Choroid plexus epithelial cell (primary cell): ENCODE measurements at regions not wholly inside any gene's neighbourhood (a gene's known extent, or its start where the extent isn't known, plus 50 kb on each side); places are given as distances from the start of the nearest gene placed in this dataset.
"Not testable (repeated sequence)": the region's sequence is repeated elsewhere in the genome, so short reads cannot be mapped to it uniquely, and the experiment has no call there.

Source experiments
- DNase-seq: peaks from one replicate; pipeline ENCODE4 v3.0.0-alpha.2; 2010; ENCODE audit warnings: low read depth
- H3K4me3 ChIP-seq: 2 replicates; pipeline ENCODE4 v1.5.1; 2011; ENCODE audit warnings: low read depth, mild to moderate bottlenecking, control low read depth, low read length, moderate library complexity
- TF ChIP-seq, protein P1 (sequence below): conservative IDR thresholded peaks from 2 replicates; pipeline ENCODE4 v1.5.1; 2011; ENCODE audit warnings: low read depth, mild to moderate bottlenecking, control low read depth, inconsistent platforms, low read length, moderate library complexity

DNA sequence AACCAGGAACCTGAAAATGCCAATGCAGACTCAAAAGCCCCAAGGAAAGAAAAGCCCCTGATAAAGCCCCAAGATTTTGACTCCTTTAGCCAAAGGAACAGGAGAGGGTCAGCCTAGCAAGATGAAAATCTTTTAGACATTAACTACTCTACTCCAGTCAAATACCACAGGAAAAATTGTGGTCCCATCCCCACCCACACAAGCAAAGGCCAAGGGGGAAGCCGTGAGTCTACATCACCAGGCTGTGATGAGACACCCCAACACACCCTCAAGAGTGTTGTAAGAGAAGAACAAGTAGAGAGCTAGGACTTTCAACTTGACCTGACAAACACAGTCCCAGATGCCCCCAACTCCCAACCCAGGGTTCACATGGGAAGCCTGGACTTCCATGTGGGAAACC, 192.8 kb upstream of the NR5A2 start:
- no peak for DNase-seq
- TF ChIP-seq, protein P1, sequence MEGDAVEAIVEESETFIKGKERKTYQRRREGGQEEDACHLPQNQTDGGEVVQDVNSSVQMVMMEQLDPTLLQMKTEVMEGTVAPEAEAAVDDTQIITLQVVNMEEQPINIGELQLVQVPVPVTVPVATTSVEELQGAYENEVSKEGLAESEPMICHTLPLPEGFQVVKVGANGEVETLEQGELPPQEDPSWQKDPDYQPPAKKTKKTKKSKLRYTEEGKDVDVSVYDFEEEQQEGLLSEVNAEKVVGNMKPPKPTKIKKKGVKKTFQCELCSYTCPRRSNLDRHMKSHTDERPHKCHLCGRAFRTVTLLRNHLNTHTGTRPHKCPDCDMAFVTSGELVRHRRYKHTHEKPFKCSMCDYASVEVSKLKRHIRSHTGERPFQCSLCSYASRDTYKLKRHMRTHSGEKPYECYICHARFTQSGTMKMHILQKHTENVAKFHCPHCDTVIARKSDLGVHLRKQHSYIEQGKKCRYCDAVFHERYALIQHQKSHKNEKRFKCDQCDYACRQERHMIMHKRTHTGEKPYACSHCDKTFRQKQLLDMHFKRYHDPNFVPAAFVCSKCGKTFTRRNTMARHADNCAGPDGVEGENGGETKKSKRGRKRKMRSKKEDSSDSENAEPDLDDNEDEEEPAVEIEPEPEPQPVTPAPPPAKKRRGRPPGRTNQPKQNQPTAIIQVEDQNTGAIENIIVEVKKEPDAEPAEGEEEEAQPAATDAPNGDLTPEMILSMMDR = no peak

DNA sequence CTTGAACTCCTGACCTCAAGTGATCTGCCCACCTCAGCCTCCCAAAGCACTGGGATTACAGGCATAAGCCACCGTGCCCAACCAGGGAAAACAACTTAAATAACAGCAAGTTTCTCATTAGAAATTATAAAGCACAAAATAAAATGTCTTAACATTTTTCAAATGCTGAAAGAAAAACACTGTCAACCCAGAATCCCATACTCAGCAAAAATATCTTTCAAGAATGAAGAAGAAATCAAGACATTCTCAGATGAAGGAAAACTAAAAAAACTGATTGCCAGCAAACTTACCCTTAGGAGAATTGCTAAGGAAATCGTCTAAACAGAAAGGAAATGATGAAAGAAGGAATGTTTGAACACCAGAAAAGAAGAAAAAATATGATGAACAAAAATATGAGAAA, 191.1 kb upstream of the NR5A2 start:
- TF ChIP-seq, protein P1 = no peak
- no peak overlapping the region for H3K4me3 ChIP-seq
- no peak for DNase-seq

More for the DNA sequence above, 192.8 kb upstream of the NR5A2 start:
- no peak overlapping the region for H3K4me3 ChIP-seq

DNA sequence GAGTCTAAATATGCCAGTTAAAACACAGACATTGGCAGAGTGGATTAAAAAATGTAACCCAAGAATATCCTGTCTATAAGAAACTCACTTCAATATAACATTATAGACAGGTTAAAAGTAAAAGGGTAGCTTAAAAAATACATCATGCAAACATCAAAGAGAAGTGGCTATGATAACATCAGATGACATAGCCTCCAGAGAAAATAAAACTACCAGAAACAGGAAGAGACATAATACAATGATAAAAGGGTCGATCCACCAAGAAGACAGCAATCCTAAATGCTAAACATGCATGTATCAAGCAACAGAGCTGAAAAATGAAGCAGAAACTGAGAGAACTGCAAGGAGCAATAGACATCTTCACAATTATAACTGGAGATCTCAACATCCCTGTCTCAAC, 190.2 kb upstream of the NR5A2 start:
- TF ChIP-seq, protein P1 = no peak
- no peak overlapping the region for H3K4me3 ChIP-seq
- DNase-seq = no peak

DNA sequence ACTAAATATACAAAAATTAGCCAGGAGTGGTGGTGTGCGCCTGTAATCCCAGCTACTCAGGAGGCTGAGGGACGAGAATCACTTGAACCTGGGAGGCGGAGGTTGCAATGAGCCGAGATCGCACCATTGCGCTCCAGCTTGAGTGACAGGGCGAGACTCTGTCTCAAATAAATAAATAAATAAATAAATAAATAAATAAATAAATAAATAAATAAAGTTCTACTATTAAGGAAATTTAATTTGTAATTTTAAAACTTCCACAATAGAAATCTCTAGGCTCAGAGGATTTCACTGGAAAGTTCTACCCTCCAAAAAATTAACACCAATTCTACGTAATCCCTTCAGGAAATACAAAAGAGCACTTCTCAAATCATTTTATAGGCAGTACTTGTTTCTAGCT, 187.9 kb upstream of the NR5A2 start:
- not testable (repeated sequence) for H3K4me3 ChIP-seq, DNase-seq

DNA sequence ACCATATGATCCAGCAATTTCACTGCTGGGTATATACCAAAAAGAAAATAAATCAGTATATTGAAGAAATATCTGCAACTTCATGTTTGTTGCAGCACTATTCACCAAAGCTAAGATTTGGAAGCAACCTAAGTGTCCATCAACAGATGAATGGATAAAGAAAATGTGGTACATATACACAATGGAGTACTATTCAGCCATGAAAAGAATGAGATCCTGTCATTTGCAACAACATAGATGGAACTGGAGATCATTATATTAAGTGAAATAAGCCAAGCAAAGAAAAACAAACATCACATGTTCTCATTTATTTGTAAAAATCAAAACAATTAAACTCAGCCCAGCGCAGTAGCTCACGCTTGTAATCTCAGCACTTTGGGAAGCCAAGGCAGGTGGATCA, 184.4 kb upstream of the NR5A2 start:
- not testable (repeated sequence) for DNase-seq, H3K4me3 ChIP-seq

DNA sequence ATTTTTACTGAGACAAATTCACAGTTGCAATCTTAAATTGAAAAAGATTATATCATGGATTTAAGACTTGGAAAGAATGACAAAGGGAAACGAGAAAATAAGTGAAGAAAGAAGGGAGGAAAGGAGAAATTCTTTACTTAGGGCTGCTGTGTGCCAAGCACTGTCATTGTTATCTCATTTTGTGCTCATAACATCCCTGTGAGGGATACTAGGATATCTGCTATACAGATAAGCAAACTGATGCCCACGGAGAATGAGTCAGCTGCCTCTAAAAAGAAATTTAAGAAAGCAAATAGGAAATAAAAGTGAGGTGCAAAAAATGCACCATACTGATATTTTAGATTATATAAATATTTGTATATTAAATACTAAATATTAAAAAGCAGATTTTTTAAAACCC, 183.6 kb upstream of the NR5A2 start:
- TF ChIP-seq, protein P1 = no peak
- H3K4me3 ChIP-seq = no peak overlapping the region
- no peak for DNase-seq

DNA sequence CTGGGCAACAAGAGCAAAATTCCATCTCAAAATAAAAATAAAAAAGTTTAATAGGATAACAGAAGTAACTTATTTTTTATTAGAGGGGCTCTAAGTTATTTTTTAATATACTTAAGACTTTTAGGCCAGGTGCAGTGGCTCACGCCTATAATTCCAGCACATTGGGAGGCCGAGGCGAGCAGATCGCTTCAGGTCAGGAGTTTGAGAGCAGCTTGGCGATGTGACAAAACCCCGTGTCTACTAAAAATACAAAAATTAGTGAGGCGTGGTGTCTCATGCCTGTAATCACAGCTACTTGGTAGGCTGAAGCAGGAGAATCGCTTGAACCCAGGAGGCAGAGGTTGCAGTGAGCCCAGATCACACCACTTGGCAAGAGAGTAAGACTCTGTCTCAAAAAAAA, 180.5 kb upstream of the NR5A2 start:
- TF ChIP-seq, protein P1 = no peak

DNA sequence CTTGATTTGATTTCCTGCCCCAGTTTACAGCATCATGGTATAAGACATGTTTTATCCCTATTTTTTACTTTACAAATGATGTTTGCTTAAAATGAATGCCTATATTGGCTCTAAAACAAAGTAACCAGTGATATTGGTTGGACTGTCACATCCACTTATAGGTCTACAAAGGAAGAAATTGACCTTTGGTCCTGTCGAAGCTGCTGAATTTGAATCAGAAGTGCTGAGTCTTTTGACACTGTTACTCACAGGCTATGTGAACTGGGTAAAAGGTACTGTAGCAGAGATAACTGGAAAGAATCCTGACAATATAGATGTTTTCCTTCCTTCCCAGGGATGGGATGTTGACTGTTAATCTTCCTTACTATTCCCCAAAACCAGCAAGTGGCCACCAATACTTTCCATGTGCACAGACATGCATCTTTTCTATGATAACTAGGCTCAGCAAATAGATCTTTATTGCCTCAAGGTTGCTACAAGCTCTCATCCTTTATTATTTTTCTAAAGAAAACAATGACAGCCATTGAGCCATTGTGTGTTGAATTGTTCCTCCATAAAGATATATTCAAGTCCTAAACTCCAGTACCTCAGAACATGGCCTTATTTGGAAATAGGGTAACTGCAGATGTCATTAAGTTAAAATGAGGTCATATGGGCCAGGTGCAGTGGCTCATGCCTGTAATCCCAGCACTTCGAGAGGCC, 175.9 kb upstream of the NR5A2 start:
- TF ChIP-seq, protein P1 = no peak
- no peak for DNase-seq
- H3K4me3 ChIP-seq = no peak overlapping the region

More for the DNA sequence above, 180.5 kb upstream of the NR5A2 start:
- H3K4me3 ChIP-seq = no peak overlapping the region
- no peak for DNase-seq
